Sigmoid colon (tissue), 6 donors: ENCODE measurements at regions not wholly inside any gene's neighbourhood (a gene's known extent, or its start where the extent isn't known, plus 50 kb on each side); places are given as distances from the start of the nearest gene placed in this dataset.

ENCODE experiments used
- DNase-seq: peaks from one replicate; pipeline ENCODE4 v3.0.0-alpha.2; 2019
- H3K27ac ChIP-seq, 4 donors: fragments of 200-600 bp; sonication (generic); one replicate each; pipeline ENCODE4 v1.5.1; 2016 to 2019; ENCODE audit warnings: mild to moderate bottlenecking in 1 of 4
- H3K27me3 ChIP-seq, 3 donors: fragments of 200-600 bp; sonication (generic); one replicate each; pipeline ENCODE4 v1.5.1; 2019; ENCODE audit warnings: mild to moderate bottlenecking in 1 of 3
- H3K36me3 ChIP-seq, 4 donors: fragments of 200-600 bp; sonication (generic); one replicate each; pipeline ENCODE4 v1.5.1; 2016 to 2019
- H3K4me1 ChIP-seq, 4 donors: fragments of 200-600 bp; sonication (generic); one replicate each; pipeline ENCODE4 v1.5.1; 2017 to 2019
- H3K4me3 ChIP-seq, 4 donors: fragments of 200-600 bp; sonication (generic); one replicate each; pipeline ENCODE4 v1.5.1; 2017 to 2019; ENCODE audit warnings: mild to moderate bottlenecking in 2 of 4, moderate library complexity in 1 of 4
- H3K9me3 ChIP-seq, 4 donors: fragments of 200-600 bp in 3 of 4; sonication (generic) in 3 of 4; one replicate each; pipeline versions ENCODE4 v1.5.1 to v1.6.1; 2013 to 2019
- CTCF ChIP-seq, 4 experiments: fragments of 450-650 bp in 3 of 4; fragments of 200-600 bp in 1 of 4; IDR thresholded peaks; one replicate each; pipeline ENCODE4 v1.5.1; 2016 to 2019; ENCODE audit warnings: antibody characterized with exemption in 4 of 4, mild to moderate bottlenecking in 3 of 4, moderate library complexity in 2 of 4
- EP300 ChIP-seq, 4 donors: sonication (generic); formaldehyde crosslinking; IDR thresholded peaks; one replicate each; pipeline ENCODE4 v1.6.1; 2017; ENCODE audit warnings: antibody characterized with exemption in 4 of 4
- POLR2A ChIP-seq, 2 donors: fragments of 450-650 bp; IDR thresholded peaks; one replicate each; pipeline ENCODE4 v1.6.1; 2016; ENCODE audit warnings: antibody characterized with exemption in 2 of 2, mild to moderate bottlenecking in 2 of 2, moderate library complexity in 2 of 2
- POLR2AphosphoS5 ChIP-seq, 4 donors: sonication (generic); formaldehyde crosslinking; IDR thresholded peaks; one replicate each; pipeline ENCODE4 v1.6.1; 2017; ENCODE audit warnings: antibody characterized with exemption in 4 of 4
- WGBS, 2 donors: extraction: QIAGEN DNeasy Blood & Tissue Kit; methylation state at CpG; one replicate each; pipeline ENCODE4 v1.1.7; 2013; 5-methylcytosine and 5-hydroxymethylcytosine counted together
- intact Hi-C: fragments of 100-400 bp; cut with DNase I; formaldehyde crosslinking; loops from one replicate; pipeline ENCODE4 v1.15.1; 2023
- donor health status: healthy with polysubstance abuse.
- donor health status: healthy.

- Histone ChIP-seq H3K4me3 (no peak overlapping the region), H3K36me3 (no peaks in the 10 kb centered on the region), H3K9me3 (no peaks in the 10 kb centered on the region), H3K4me1 (no peaks in the 10 kb centered on the region), H3K27ac (no peak overlapping the region), H3K27me3 (no peaks in the 10 kb centered on the region)
- WGBS, 2 donors: 83 to 85% methylated on average over 8 of the region's 8 CpGs
- intact Hi-C loops: no loop called here
- no peak for DNase-seq
- TF ChIP-seq POLR2AphosphoS5 (IDR thresholded peaks at IDR 0.05): no peak
- TF ChIP-seq CTCF (IDR thresholded peaks at IDR 0.05): no peak
- no peak for TF ChIP-seq EP300 (IDR thresholded peaks at IDR 0.05)
Observed at GRCh38 chr16:49200223-49200820, 81.3 kb downstream of the CBLN1 start.

GRCh38 chr16:49195237-49195548 is 86.4 kb downstream of the CBLN1 start:
- DNase-seq: no peak
- no peaks in the 10 kb centered on the region for H3K4me1 ChIP-seq
- H3K27me3 ChIP-seq: no peaks in the 10 kb centered on the region
- WGBS, 2 donors: 55 to 57% methylated on average over 5 of the region's 5 CpGs
- H3K27ac ChIP-seq: peak overlapping the region; percentile 3 to 55 (median 29)
- no peak overlapping the region for H3K4me3 ChIP-seq
- intact Hi-C loops: no loop called here
- H3K36me3 ChIP-seq: no peaks in the 10 kb centered on the region
- H3K9me3 ChIP-seq: no peaks in the 10 kb centered on the region
- TF ChIP-seq EP300 (IDR thresholded peaks at IDR 0.05) (no peak), CTCF (IDR thresholded peaks at IDR 0.05) (no peak), POLR2AphosphoS5 (IDR thresholded peaks at IDR 0.05) (no peak), POLR2A (IDR thresholded peaks at IDR 0.05) (no peak)

GRCh38 chr16:49194537-49195236 is 87.0 kb downstream of the CBLN1 start:
- Histone ChIP-seq H3K27ac (peak overlapping the region; percentile 3 to 55 (median 29)), H3K4me3 (no peak overlapping the region), H3K9me3 (no peaks in the 10 kb centered on the region), H3K27me3 (no peaks in the 10 kb centered on the region), H3K4me1 (no peaks in the 10 kb centered on the region), H3K36me3 (no peaks in the 10 kb centered on the region)
- 59 to 68% methylated on average over 16 of the region's 16 CpGs for WGBS, 2 donors
- intact Hi-C loops: no loop called here
- DNase-seq: no peak
- TF ChIP-seq POLR2AphosphoS5 (IDR thresholded peaks at IDR 0.05): peak in 2 of 4 donors; percentile 18 to 45
- TF ChIP-seq CTCF (IDR thresholded peaks at IDR 0.05): no peak

GRCh38 chr16:49193596-49193995 is 88.0 kb downstream of the CBLN1 start:
- DNase-seq: no peak
- intact Hi-C loops: no loop called here
- Histone ChIP-seq H3K4me1 (no peaks in the 10 kb centered on the region), H3K36me3 (no peaks in the 10 kb centered on the region), H3K9me3 (no peaks in the 10 kb centered on the region), H3K27ac (peak overlapping the region in 1 of 4 donors; percentile 21), H3K27me3 (no peaks in the 10 kb centered on the region), H3K4me3 (no peak overlapping the region)
- TF ChIP-seq EP300 (IDR thresholded peaks at IDR 0.05): no peak
- no peak for TF ChIP-seq POLR2A (IDR thresholded peaks at IDR 0.05)
- no peak for TF ChIP-seq CTCF (IDR thresholded peaks at IDR 0.05)
- no peak for TF ChIP-seq POLR2AphosphoS5 (IDR thresholded peaks at IDR 0.05)
- 81 to 87% methylated on average over 2 of the region's 2 CpGs for WGBS, 2 donors

- Histone ChIP-seq H3K9me3 (no peaks in the 10 kb centered on the region), H3K4me1 (no peaks in the 10 kb centered on the region), H3K4me3 (no peak overlapping the region), H3K27ac (no peak overlapping the region), H3K27me3 (no peaks in the 10 kb centered on the region), H3K36me3 (no peaks in the 10 kb centered on the region)
- DNase-seq: no peak
- 57 to 63% methylated on average over 1 of the region's 1 CpG for WGBS, 2 donors
- intact Hi-C loops: no loop called here
- TF ChIP-seq POLR2AphosphoS5 (IDR thresholded peaks at IDR 0.05): no peak
- TF ChIP-seq CTCF (IDR thresholded peaks at IDR 0.05): no peak
- no peak for TF ChIP-seq POLR2A (IDR thresholded peaks at IDR 0.05)
- no peak for TF ChIP-seq EP300 (IDR thresholded peaks at IDR 0.05)
Observed at GRCh38 chr16:49189286-49189685, 92.4 kb downstream of the CBLN1 start.
